ENCODE measurements at regions not wholly inside any gene's neighbourhood (a gene's known extent, or its start where the extent isn't known, plus 50 kb on each side); places are given as distances from the start of the nearest gene placed in this dataset.
"Not testable (repeated sequence)": the region's sequence is repeated elsewhere in the genome, so short reads cannot be mapped to it uniquely, and the experiment has no call there.

DNA sequence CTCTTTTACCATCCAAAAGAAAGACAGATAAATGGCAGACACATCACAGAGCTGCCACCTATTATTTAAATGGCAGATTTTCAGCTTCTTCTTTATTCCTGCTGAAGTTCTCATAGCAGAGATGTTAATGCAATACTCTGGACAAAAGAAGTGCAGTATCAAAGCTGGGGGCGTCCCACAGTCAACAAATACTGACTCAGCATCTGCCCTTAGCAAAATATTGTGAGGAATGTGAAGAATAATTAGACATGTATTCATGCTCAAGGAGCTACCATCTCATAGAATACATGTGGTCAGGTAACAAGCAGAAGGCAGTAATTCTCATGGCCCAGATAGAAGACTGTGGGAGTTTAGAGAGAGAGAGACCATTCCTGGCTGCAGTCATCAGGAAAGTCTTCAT is 108.0 kb upstream of the TANK start:
- no peaks in the 10 kb centered on the region for H3K36me3 Mint-ChIP-seq
- H3K4me1 Mint-ChIP-seq, result no peaks in the 10 kb centered on the region
- no peak overlapping the region for H3K27ac Mint-ChIP-seq
- no peak for ATAC-seq
- H3K4me3 Mint-ChIP-seq, result no peak overlapping the region
- peaks cover 44% of the 10 kb centered on the region for H3K27me3 Mint-ChIP-seq
- peaks cover 2% of the 10 kb centered on the region for H3K9me3 Mint-ChIP-seq

GRCh38 chr2:161055289-161055688 is 104.9 kb upstream of the TANK start:
- Mint-ChIP-seq H3K27me3 (peaks cover 32% of the 10 kb centered on the region), H3K4me1 (no peaks in the 10 kb centered on the region), H3K36me3 (no peaks in the 10 kb centered on the region), H3K4me3 (no peak overlapping the region), H3K27ac (no peak overlapping the region), H3K9me3 (peaks cover 2% of the 10 kb centered on the region)
- ATAC-seq, result no peak

- Mint-ChIP-seq H3K27ac (no peak overlapping the region), H3K4me3 (no peak overlapping the region)
- no peak for ATAC-seq
Measured at GRCh38 chr2:161059388-161059787, 100.8 kb upstream of the TANK start.

DNA sequence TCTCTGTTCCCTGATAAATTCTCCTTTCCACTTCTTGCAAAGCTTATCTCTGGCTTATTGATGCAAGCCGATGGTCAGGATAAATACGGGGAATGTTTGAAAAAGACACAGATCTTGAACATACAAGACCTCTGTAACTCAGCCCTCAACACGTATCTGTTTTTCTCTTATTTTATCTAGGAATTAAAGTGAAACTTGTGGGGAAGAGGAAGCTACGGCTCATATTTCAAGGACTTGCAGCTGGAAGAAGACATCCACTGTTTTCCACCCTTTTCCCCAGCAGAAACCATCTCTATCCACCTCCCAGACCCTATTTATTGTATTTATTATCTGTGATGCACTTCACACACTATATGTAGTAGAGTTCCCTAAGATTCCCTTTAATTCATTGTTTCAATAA is 98.4 kb upstream of the TANK start:
- ATAC-seq, result no peak
- peaks cover 6% of the 10 kb centered on the region for H3K4me1 Mint-ChIP-seq
- no peaks in the 10 kb centered on the region for H3K27me3 Mint-ChIP-seq
- H3K27ac Mint-ChIP-seq, result no peak overlapping the region
- H3K36me3 Mint-ChIP-seq, result no peaks in the 10 kb centered on the region
- H3K9me3 Mint-ChIP-seq, result no peaks in the 10 kb centered on the region
- H3K4me3 Mint-ChIP-seq, result no peak overlapping the region

More at GRCh38 chr2:161059388-161059787, 100.8 kb upstream of the TANK start:
- no peaks in the 10 kb centered on the region for H3K36me3 Mint-ChIP-seq
- peaks cover 2% of the 10 kb centered on the region for H3K9me3 Mint-ChIP-seq
- H3K4me1 Mint-ChIP-seq, result peaks cover 6% of the 10 kb centered on the region
- no peaks in the 10 kb centered on the region for H3K27me3 Mint-ChIP-seq

DNA sequence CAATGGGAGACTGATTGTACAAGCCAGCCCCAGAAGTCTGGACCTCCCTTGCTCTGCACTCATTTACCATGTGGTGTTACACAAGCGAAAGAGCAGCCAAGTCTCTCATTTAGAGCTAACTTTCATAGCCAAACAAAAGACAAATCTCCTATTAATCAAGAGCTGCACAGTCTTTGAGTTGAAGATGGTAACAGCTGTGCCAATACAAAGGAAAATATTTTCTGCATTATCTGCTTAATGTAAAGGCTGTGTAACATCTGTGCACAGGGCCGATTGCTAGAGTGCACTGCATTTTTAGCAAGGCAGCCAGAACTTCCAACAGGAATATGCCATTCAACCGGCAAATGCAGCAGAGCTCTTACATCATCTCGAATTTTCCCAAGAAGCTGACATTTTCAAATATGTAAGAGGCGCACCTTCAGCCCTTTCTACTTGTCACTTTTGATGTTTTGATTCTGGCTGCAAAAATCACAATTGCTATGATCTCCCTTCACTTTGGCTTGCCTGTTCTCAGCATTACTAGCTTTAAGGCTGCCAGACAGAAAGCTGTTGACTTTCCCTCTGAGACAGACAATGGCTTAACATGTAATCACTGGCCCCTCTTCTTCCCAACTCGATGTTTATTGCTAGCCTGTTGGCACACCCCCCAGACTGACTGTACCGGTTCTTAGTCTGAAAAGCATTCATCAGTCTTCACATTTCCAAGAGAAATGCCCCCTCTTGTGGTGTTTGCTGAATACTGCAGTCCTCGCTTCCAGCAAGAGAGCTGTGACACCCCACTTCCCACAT is 96.9 kb upstream of the TANK start:
- Mint-ChIP-seq H3K4me3 (no peak overlapping the region), H3K27ac (no peak overlapping the region), H3K9me3 (no peaks in the 10 kb centered on the region), H3K27me3 (no peaks in the 10 kb centered on the region), H3K4me1 (peaks cover 6% of the 10 kb centered on the region), H3K36me3 (no peaks in the 10 kb centered on the region)
- peak; percentile 69 for ATAC-seq

- peaks cover 6% of the 10 kb centered on the region for H3K4me1 Mint-ChIP-seq
- no peak overlapping the region for H3K27ac Mint-ChIP-seq
- ATAC-seq, result no peak
- no peaks in the 10 kb centered on the region for H3K36me3 Mint-ChIP-seq
- no peaks in the 10 kb centered on the region for H3K9me3 Mint-ChIP-seq
- H3K27me3 Mint-ChIP-seq, result no peaks in the 10 kb centered on the region
- H3K4me3 Mint-ChIP-seq, result no peak overlapping the region
Measured at GRCh38 chr2:161063946-161064306, 96.3 kb upstream of the TANK start.

DNA sequence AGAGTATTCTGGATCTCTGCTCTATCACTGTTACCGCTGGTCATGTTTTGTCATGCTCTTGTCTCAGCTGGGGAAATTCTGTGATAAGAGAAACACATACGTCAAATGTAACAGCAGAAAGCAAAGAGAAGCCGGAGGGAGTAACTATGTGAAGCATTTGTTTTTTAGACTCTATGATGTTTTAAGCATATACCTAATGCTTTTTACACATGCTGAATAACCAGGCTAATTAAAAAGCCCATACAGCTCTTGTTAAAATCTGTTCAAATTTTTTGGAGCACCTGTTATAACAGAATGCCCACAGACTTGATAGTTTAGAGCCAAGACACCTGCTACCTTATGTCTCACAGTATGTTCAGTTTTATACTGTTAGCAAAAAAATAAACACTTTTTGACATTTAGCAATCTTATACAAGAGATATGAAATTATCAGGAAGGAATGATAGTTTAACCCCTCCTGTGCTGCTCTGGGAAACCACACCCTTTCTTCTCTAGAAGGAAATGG is 92.3 kb upstream of the TANK start:
- Mint-ChIP-seq H3K36me3 (no peaks in the 10 kb centered on the region), H3K27me3 (no peaks in the 10 kb centered on the region), H3K9me3 (no peaks in the 10 kb centered on the region), H3K27ac (no peak overlapping the region), H3K4me3 (no peak overlapping the region), H3K4me1 (peaks cover 6% of the 10 kb centered on the region)
- ATAC-seq, result no peak

DNA sequence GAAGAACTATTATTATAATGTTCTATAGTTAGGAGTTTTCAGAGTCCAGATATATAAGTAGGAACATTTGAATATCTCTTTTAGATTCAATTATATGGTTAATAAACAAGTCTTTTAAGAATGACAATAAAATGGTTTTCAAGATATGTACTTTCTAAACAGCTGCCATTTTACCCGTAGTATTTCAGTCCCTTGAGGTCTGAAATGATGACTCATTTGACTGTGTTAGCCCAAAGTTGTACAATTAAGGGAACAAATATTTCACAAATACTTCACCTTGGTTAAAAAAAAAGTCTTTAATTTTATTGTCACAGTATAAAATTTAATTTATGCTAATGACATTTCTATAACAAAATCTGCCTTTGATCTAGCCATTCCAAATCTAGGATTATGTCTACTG is 91.6 kb upstream of the TANK start:
- Mint-ChIP-seq H3K27me3 (no peaks in the 10 kb centered on the region), H3K36me3 (no peaks in the 10 kb centered on the region), H3K9me3 (no peaks in the 10 kb centered on the region), H3K4me1 (peaks cover 2% of the 10 kb centered on the region), H3K4me3 (no peak overlapping the region), H3K27ac (no peak overlapping the region)
- no peak for ATAC-seq

GRCh38 chr2:161070693-161071479 is 89.3 kb upstream of the TANK start:
- Mint-ChIP-seq H3K4me3 (no peak overlapping the region), H3K36me3 (no peaks in the 10 kb centered on the region), H3K9me3 (no peaks in the 10 kb centered on the region), H3K4me1 (no peaks in the 10 kb centered on the region), H3K27me3 (no peaks in the 10 kb centered on the region), H3K27ac (no peak overlapping the region)
- no peak for ATAC-seq

DNA sequence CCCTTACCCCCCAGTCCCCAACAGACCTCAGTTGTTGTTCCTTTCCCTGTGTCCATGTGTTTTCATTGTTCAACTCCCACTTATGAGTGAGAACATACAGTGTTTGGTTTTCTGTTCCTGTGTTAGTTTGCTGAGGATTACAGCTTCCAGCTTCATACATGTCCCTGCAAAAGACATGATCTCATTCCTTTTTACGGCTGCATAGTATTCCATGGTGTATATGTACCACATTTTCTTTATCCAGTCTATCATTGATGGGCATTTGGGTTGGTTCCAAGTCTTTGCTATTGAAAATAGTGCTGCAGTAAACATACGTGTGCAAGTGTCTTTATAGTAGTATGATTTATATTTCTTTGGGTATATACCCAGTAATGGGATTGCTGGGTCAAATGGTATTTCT is 87.8 kb upstream of the TANK start:
- H3K36me3 Mint-ChIP-seq, ATAC-seq, H3K27me3 Mint-ChIP-seq, H3K4me3 Mint-ChIP-seq, H3K27ac Mint-ChIP-seq, H3K9me3 Mint-ChIP-seq: not testable (repeated sequence)
- peaks cover 12% of the 10 kb centered on the region for H3K4me1 Mint-ChIP-seq

DNA sequence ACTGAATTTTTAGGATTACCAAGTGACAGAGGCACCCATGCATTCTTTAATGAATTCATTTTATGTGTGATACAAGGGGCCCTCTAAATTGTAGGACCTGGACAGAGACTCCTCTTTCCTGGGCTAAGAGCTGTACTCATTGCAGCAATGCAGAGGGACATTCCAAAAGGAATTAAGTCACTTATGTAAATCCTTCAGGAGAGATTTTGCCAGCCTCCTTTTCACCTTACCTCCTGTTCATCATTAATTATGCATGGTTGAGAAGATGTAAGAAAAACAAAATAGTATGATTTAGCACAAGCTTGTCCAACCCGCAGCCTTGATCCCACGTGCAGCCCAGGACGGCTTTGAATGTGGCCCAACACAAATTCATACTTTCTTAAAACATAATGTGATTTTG is 84.5 kb upstream of the TANK start:
- Mint-ChIP-seq H3K36me3 (no peaks in the 10 kb centered on the region), H3K9me3 (no peaks in the 10 kb centered on the region), H3K4me3 (no peak overlapping the region), H3K27me3 (no peaks in the 10 kb centered on the region), H3K4me1 (peaks cover 28% of the 10 kb centered on the region), H3K27ac (no peak overlapping the region)
- no peak for ATAC-seq

GRCh38 chr2:161076936-161077335 is 83.3 kb upstream of the TANK start:
- H3K4me3 Mint-ChIP-seq, result no peak overlapping the region
- H3K27me3 Mint-ChIP-seq, result no peaks in the 10 kb centered on the region
- no peak for ATAC-seq
- no peaks in the 10 kb centered on the region for H3K36me3 Mint-ChIP-seq
- H3K9me3 Mint-ChIP-seq, result no peaks in the 10 kb centered on the region
- peaks cover 28% of the 10 kb centered on the region for H3K4me1 Mint-ChIP-seq
- H3K27ac Mint-ChIP-seq, result peak overlapping the region; percentile 79

- Mint-ChIP-seq H3K27ac (peak overlapping the region; percentile 79), H3K27me3 (no peaks in the 10 kb centered on the region), H3K4me1 (peaks cover 28% of the 10 kb centered on the region), H3K4me3 (peak overlapping the region; percentile 8), H3K36me3 (no peaks in the 10 kb centered on the region), H3K9me3 (no peaks in the 10 kb centered on the region)
- peak; percentile 96 for ATAC-seq
Measured at GRCh38 chr2:161077367-161078210, 82.6 kb upstream of the TANK start.

GRCh38 chr2:161078211-161078539 is 82.1 kb upstream of the TANK start:
- no peak for ATAC-seq
- Mint-ChIP-seq H3K36me3 (no peaks in the 10 kb centered on the region), H3K9me3 (no peaks in the 10 kb centered on the region), H3K4me3 (no peak overlapping the region), H3K27ac (peak overlapping the region; percentile 79), H3K27me3 (no peaks in the 10 kb centered on the region), H3K4me1 (peaks cover 28% of the 10 kb centered on the region)

- Mint-ChIP-seq H3K27ac (no peak overlapping the region), H3K36me3 (no peaks in the 10 kb centered on the region), H3K27me3 (no peaks in the 10 kb centered on the region), H3K4me3 (no peak overlapping the region), H3K4me1 (peaks cover 29% of the 10 kb centered on the region), H3K9me3 (no peaks in the 10 kb centered on the region)
- ATAC-seq, result no peak
Measured at GRCh38 chr2:161085149-161085548, 75.1 kb upstream of the TANK start.

Measured in stimulated activated memory B cell treated with anti-CD40 and anti-IgM and Interleukin-4, amounts not matched to agents 10 μg/mL and 1 μg/mL and 100 μg/mL, for 72 hours (primary cell).